ENCODE measurements at regions not wholly inside any gene's neighbourhood (a gene's known extent, or its start where the extent isn't known, plus 50 kb on each side); places are given as distances from the start of the nearest gene placed in this dataset.

DNA sequence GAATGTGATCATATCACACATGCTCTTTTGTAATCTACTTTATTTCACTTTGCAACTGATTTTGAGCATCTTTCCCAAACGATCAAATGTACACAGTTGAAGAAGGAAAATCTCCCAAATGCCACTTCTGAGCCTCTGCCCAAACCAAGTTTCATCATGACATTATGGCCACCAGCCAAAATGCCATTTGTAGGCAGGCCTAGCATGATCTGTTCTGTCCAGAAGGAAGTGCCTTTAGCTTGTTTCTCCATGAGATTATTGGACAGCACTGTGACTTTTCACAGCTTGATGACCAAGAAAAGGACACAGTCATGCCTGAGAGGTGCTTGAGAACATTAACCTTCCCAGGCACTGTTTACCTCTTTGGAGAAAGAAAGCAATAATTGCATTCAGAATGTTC lies 73.2 kb upstream of the PIP5K1B start:
- TF ChIP-seq SUZ12 (IDR thresholded peaks at IDR 0.05; ENCODE audit: extremely low read depth, insufficient read depth, insufficient read length) = no peak
- no peak for TF ChIP-seq ZNF274 (IDR thresholded peaks at IDR 0.05; ENCODE audit: low read depth, low read length)

Data from NT2/D1 (cell line).